ENCODE measurements at regions not wholly inside any gene's neighbourhood (a gene's known extent, or its start where the extent isn't known, plus 50 kb on each side); places are given as distances from the start of the nearest gene placed in this dataset.

DNA sequence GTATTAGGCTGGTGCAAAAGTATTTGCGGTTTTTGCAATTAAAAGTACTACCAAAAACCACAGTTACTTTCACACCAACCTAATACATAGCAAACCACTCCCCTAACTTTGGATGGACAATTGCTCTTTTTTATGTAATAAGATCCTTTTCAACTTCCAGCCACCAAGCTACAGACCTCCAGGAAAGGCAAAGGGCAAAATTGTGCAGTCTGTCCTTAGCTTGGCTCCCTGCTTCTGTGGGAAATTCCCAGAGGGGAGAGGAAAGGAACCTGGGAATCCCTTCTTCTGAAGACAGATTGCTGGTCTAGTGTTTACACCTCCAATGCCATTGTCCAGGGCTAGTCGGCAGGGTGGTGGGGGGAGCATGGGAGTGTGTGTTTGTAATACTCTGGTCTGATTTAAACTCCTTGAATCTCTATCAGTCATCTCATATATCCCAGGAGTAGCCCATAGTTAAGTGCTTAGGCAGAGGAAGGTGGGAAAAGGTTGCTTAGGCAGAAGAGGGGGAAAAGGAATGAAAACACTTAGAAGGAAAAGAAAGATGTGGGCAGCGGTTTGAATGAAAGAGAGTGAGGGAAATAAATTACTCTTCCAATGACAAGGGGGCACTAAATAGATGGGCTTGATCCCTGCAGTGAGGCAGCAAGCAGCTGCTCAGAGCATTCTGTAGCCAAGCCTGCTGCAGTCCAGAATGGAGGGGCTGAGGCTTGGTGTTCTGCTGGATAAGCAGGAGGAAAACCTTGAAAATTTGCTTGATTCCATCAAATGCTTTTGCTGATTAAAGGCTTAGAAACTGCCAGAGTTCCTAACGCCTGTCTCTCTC lies 86.9 kb upstream of the MAP1B start:
- DNase-seq (ENCODE audit: low read depth, low spot score) (no peak), FAIRE-seq (no peak)
- Histone ChIP-seq H3K27me3 (ENCODE audit: control insufficient read depth, extremely low read depth, insufficient read depth, low read length) (peaks cover 8% of the 10 kb centered on the region), H3K79me2 (ENCODE audit: control insufficient read depth, insufficient read depth, low read length) (no peaks in the 10 kb centered on the region), H3K4me1 (ENCODE audit: control insufficient read depth, extremely low read depth, insufficient read depth, low read length) (no peaks in the 10 kb centered on the region), H3K4me2 (ENCODE audit: control insufficient read depth, extremely low read depth, insufficient read depth, low read depth, low read length) (no peak overlapping the region), H3K9ac (ENCODE audit: control insufficient read depth, extremely low read depth, insufficient read depth, low read length) (no peak overlapping the region), H3K9me3 (ENCODE audit: control insufficient read depth, low read depth, low read length) (no peaks in the 10 kb centered on the region), H3K36me3 (ENCODE audit: control insufficient read depth in 2 of 2, extremely low read depth in 1 of 2, insufficient read depth in 2 of 2, low read length in 2 of 2) (no peaks in the 10 kb centered on the region), H2AFZ (ENCODE audit: control insufficient read depth, low read length) (no peak overlapping the region), H3K4me3 (ENCODE audit: control insufficient read depth in 2 of 3, extremely low read depth in 1 of 3, insufficient read depth in 2 of 3, low read depth in 1 of 3, low read length in 3 of 3) (no peak overlapping the region), H4K20me1 (ENCODE audit: control insufficient read depth, extremely low read depth, insufficient read depth, low read length) (no peaks in the 10 kb centered on the region), H3K27ac (ENCODE audit: control insufficient read depth, insufficient read depth, low read length) (no peak overlapping the region), H3K9me1 (ENCODE audit: control insufficient read depth, extremely low read depth, insufficient read depth, low read length) (no peaks in the 10 kb centered on the region)
- dilution Hi-C loops (cut with MboI; ENCODE audit: extremely low pct_ligation_motif_present, low sequenced_read_pairs) = no loop called here
- TF ChIP-seq CTCF (optimal IDR thresholded peaks at IDR 0.05 in 1 of 3, IDR thresholded peaks at IDR 0.05 in 1 of 3, conservative IDR thresholded peaks at IDR 0.05 in 1 of 3; ENCODE audit: extremely low read depth in 1 of 3, insufficient read depth in 2 of 3, low read length in 3 of 3) = no peak
- TF ChIP-seq EZH2 (IDR thresholded peaks at IDR 0.05; ENCODE audit: low read length) = no peak

DNA sequence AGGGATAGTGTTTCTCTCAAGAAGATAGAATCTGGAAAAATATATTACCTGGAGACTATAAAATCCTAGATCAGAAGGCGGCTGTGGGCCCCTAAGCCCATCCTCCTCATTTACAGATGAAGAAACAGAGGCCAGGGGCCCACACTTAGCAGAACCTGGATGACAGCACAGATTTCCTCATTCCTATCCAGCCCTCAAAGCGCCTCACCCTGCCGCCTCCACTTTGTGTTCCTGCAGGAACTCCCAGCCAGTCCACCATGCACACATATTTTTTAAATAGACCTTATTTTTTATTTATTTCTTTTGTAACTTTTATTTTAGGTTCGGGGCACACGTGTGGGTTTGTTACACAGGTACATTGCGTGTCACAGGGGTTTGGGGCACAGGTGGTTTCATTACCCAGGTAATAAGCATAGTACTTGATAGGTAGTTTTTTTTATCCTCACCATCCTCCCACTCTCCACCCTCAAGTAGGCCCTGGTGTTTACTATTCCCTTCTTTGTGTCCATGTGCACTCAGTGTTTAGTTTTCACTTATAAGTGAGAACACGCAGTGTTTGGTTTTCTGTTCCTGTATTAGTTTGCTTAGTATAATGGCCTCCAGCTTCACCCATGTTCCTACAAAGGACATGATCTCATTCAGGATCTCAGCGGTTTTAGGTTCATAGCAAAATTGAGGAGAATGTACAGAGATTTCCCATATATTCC lies 85.5 kb upstream of the MAP1B start:
- TF ChIP-seq CTCF (optimal IDR thresholded peaks at IDR 0.05 in 1 of 3, IDR thresholded peaks at IDR 0.05 in 1 of 3, conservative IDR thresholded peaks at IDR 0.05 in 1 of 3; ENCODE audit: extremely low read depth in 1 of 3, insufficient read depth in 2 of 3, low read length in 3 of 3) = no peak
- no peak for TF ChIP-seq EZH2 (IDR thresholded peaks at IDR 0.05; ENCODE audit: low read length)
- DNase-seq (ENCODE audit: low read depth, low spot score) (no peak), FAIRE-seq (no peak)
- H3K36me3 ChIP-seq (ENCODE audit: control insufficient read depth in 2 of 2, extremely low read depth in 1 of 2, insufficient read depth in 2 of 2, low read length in 2 of 2) = no peaks in the 10 kb centered on the region
- no peak overlapping the region for H3K27ac ChIP-seq (ENCODE audit: control insufficient read depth, insufficient read depth, low read length)
- no peak overlapping the region for H3K4me2 ChIP-seq (ENCODE audit: control insufficient read depth, extremely low read depth, insufficient read depth, low read depth, low read length)
- peaks cover 8% of the 10 kb centered on the region for H3K27me3 ChIP-seq (ENCODE audit: control insufficient read depth, extremely low read depth, insufficient read depth, low read length)
- H3K9ac ChIP-seq (ENCODE audit: control insufficient read depth, extremely low read depth, insufficient read depth, low read length) = no peak overlapping the region
- H2AFZ ChIP-seq (ENCODE audit: control insufficient read depth, low read length) = no peak overlapping the region
- H3K4me3 ChIP-seq (ENCODE audit: control insufficient read depth in 2 of 3, extremely low read depth in 1 of 3, insufficient read depth in 2 of 3, low read depth in 1 of 3, low read length in 3 of 3) = no peak overlapping the region
- dilution Hi-C loops (cut with MboI; ENCODE audit: extremely low pct_ligation_motif_present, low sequenced_read_pairs) = no loop called here
- no peaks in the 10 kb centered on the region for H4K20me1 ChIP-seq (ENCODE audit: control insufficient read depth, extremely low read depth, insufficient read depth, low read length)
- no peaks in the 10 kb centered on the region for H3K9me3 ChIP-seq (ENCODE audit: control insufficient read depth, low read depth, low read length)
- H3K9me1 ChIP-seq (ENCODE audit: control insufficient read depth, extremely low read depth, insufficient read depth, low read length) = no peaks in the 10 kb centered on the region
- no peaks in the 10 kb centered on the region for H3K4me1 ChIP-seq (ENCODE audit: control insufficient read depth, extremely low read depth, insufficient read depth, low read length)
- no peaks in the 10 kb centered on the region for H3K79me2 ChIP-seq (ENCODE audit: control insufficient read depth, insufficient read depth, low read length)
